Inflammatory macrophage treated with lipopolysaccharide for 1 hour (primary cell): ENCODE measurements at regions not wholly inside any gene's neighbourhood (a gene's known extent, or its start where the extent isn't known, plus 50 kb on each side); places are given as distances from the start of the nearest gene placed in this dataset.

Experiments
- DNase-seq, 2 donors: peaks; one replicate each; pipeline ENCODE4 v3.0.0-alpha.2; 2020 to 2022

- no peak for DNase-seq
These were observed 331.0 kb upstream of the MGMT start for GRCh38 chr10:129136074-129136473.

- no peak for DNase-seq
These were observed 330.1 kb upstream of the MGMT start for GRCh38 chr10:129136951-129137350.

GRCh38 chr10:129140921-129141885 lies 325.8 kb upstream of the MGMT start:
- DNase-seq, result peak; percentile 42 to 53

- DNase-seq, result no peak
These were observed 315.8 kb upstream of the MGMT start for GRCh38 chr10:129151281-129151680.

GRCh38 chr10:129156406-129156805 lies 310.6 kb upstream of the MGMT start:
- no peak for DNase-seq

- no peak for DNase-seq
These were observed 309.9 kb upstream of the MGMT start for GRCh38 chr10:129157185-129157584.

GRCh38 chr10:129161150-129161549 lies 305.9 kb upstream of the MGMT start:
- DNase-seq, result peak; percentile 49 to 61

GRCh38 chr10:129163531-129163930 lies 303.5 kb upstream of the MGMT start:
- no peak for DNase-seq

- DNase-seq, result no peak
These were observed 301.8 kb upstream of the MGMT start for GRCh38 chr10:129165076-129165720.

GRCh38 chr10:129165770-129166169 lies 301.3 kb upstream of the MGMT start:
- DNase-seq, result no peak

- no peak for DNase-seq
These were observed 298.4 kb upstream of the MGMT start for GRCh38 chr10:129168660-129169059.

GRCh38 chr10:129169115-129169514 lies 297.9 kb upstream of the MGMT start:
- DNase-seq, result no peak

- no peak for DNase-seq
These were observed 296.2 kb upstream of the MGMT start for GRCh38 chr10:129170812-129171211.

- no peak for DNase-seq
These were observed 295.2 kb upstream of the MGMT start for GRCh38 chr10:129171812-129172211.

- DNase-seq, result peak in 1 of 2 donors; percentile 1
These were observed 292.6 kb upstream of the MGMT start for GRCh38 chr10:129174232-129175014.

- DNase-seq, result no peak
These were observed 287.6 kb upstream of the MGMT start for GRCh38 chr10:129179245-129179971.

GRCh38 chr10:129179972-129180678 lies 286.9 kb upstream of the MGMT start:
- no peak for DNase-seq

- no peak for DNase-seq
These were observed 282.8 kb upstream of the MGMT start for GRCh38 chr10:129184196-129184595.

- no peak for DNase-seq
These were observed 279.7 kb upstream of the MGMT start for GRCh38 chr10:129187331-129187730.

GRCh38 chr10:129191797-129192196 lies 275.2 kb upstream of the MGMT start:
- DNase-seq, result no peak

- DNase-seq, result no peak
These were observed 274.5 kb upstream of the MGMT start for GRCh38 chr10:129192344-129193128.
